H1 (cell line): ENCODE measurements at regions not wholly inside any gene's neighbourhood (a gene's known extent, or its start where the extent isn't known, plus 50 kb on each side); places are given as distances from the start of the nearest gene placed in this dataset.

Experiments used
- CTCF ChIA-PET: fragments of 300-600 bp; sonication (Branson Sonifier 250); formaldehyde crosslinking; loops from one replicate; lab custom pipeline; 2021; ENCODE audit not compliant: partially characterized antibody; lab: Charles Lee
- POLR2A ChIA-PET: fragments of 300-600 bp; sonication (Branson Sonifier 250); formaldehyde crosslinking; loops from one replicate; lab custom pipeline; 2021; ENCODE audit warnings: inconsistent platforms; ENCODE audit not compliant: partially characterized antibody; lab: Charles Lee
- DNase-seq, 2 experiments: peaks; one replicate each; pipeline versions ENCODE4 v3.0.0 to v3.0.0-alpha.2; 2010 to 2022; ENCODE audit warnings: low spot score in 2 of 2, low read depth in 1 of 2, mixed read lengths in 1 of 2
- FAIRE-seq: peaks from 2 replicates; lab custom pipeline; 2011; peaks lifted over from hg19 to GRCh38; lab: Jason Lieb, UNC
- H2AFZ ChIP-seq: 2 replicates; pipeline ENCODE4 v1.8.1; 2012; ENCODE audit warnings: low read length, inconsistent platforms
- H2AK5ac ChIP-seq: 2 replicates; pipeline ENCODE4 v1.6.1; 2013; ENCODE audit warnings: low read depth, low read length
- H2BK120ac ChIP-seq: replicated peaks from 2 replicates; pipeline ENCODE3; 2013; ENCODE audit warnings: low read depth, low read length, inconsistent platforms
- H2BK12ac ChIP-seq: 2 replicates; pipeline ENCODE4 v1.6.1; 2013; ENCODE audit warnings: low read depth, low read length
- H2BK15ac ChIP-seq: 2 replicates; pipeline ENCODE4 v1.6.1; 2013; ENCODE audit warnings: low read length
- H2BK20ac ChIP-seq: 2 replicates; pipeline ENCODE4 v1.6.1; 2013; ENCODE audit warnings: low read length
- H2BK5ac ChIP-seq: 2 replicates; pipeline ENCODE4 v1.6.1; 2013; ENCODE audit warnings: low read depth, low read length
- H3K14ac ChIP-seq: 2 replicates; pipeline ENCODE4 v1.6.1; 2013; ENCODE audit warnings: inconsistent platforms; ENCODE audit not compliant: insufficient read length
- H3K18ac ChIP-seq: 2 replicates; pipeline ENCODE4 v1.6.1; 2013; ENCODE audit warnings: low read length; ENCODE audit errors: extremely low read depth
- H3K23ac ChIP-seq: 2 replicates; pipeline ENCODE4 v1.6.1; 2013; ENCODE audit warnings: inconsistent platforms; ENCODE audit not compliant: insufficient read length
- H3K23me2 ChIP-seq: 2 replicates; pipeline ENCODE4 v1.6.1; 2013; ENCODE audit warnings: low read depth, low read length
- H3K27ac ChIP-seq: 2 replicates; pipeline ENCODE4 v1.6.1; 2011; ENCODE audit warnings: low read depth, low read length, inconsistent platforms
- H3K27me3 ChIP-seq, 4 experiments: replicated peaks in 1 of 4; 1 replicate in 1 of 4; 2 replicates in 3 of 4; pipeline versions ENCODE4 v1.6.1 to v1.8.1; 2011 to 2013; ENCODE audit warnings: low read length in 3 of 4, mild to moderate bottlenecking in 3 of 4, inconsistent platforms in 2 of 4, mixed read lengths in 2 of 4, moderate library complexity in 1 of 4; ENCODE audit not compliant: control insufficient read depth in 3 of 4, insufficient read depth in 3 of 4; ENCODE audit errors: extremely low read depth in 1 of 4
- H3K36me3 ChIP-seq, 4 experiments: 2 replicates each; pipeline versions ENCODE4 v1.6.1 to v1.8.1; 2011 to 2013; ENCODE audit warnings: mild to moderate bottlenecking in 4 of 4, low read length in 3 of 4, moderate library complexity in 2 of 4, control low read depth in 1 of 4, inconsistent platforms in 1 of 4; ENCODE audit not compliant: insufficient read depth in 4 of 4, control insufficient read depth in 2 of 4
- H3K4ac ChIP-seq: replicated peaks from 2 replicates; pipeline ENCODE3; 2013; ENCODE audit warnings: low read length, low read depth, mixed read lengths, inconsistent platforms; ENCODE audit not compliant: insufficient read length
- H3K4me1 ChIP-seq, 4 experiments: replicated peaks in 1 of 4; 1 replicate in 1 of 4; 2 replicates in 3 of 4; pipeline versions ENCODE4 v1.6.1 to v1.8.1; 2011 to 2013; ENCODE audit warnings: low read length in 3 of 4, inconsistent platforms in 2 of 4, mixed read lengths in 1 of 4; ENCODE audit not compliant: insufficient read depth in 4 of 4, control insufficient read depth in 3 of 4
- H3K4me2 ChIP-seq, 2 experiments: 2 replicates each; pipeline versions ENCODE4 v1.6.1 to v1.8.1; 2011 to 2013; ENCODE audit warnings: low read depth in 2 of 2, low read length in 2 of 2, control low read depth in 1 of 2, inconsistent platforms in 1 of 2, mild to moderate bottlenecking in 1 of 2; ENCODE audit not compliant: insufficient read depth in 1 of 2
- H3K4me3 ChIP-seq, 4 experiments: fragments of 200-600, 300-600 bp in 1 of 4; sonication (generic), shearing (Covaris generic), sonication (Bioruptor Twin) in 1 of 4; 2 replicates each; pipeline versions ENCODE4 v1.5.1 to v1.8.1; 2011 to 2016; ENCODE audit warnings: low read length in 4 of 4, low read depth in 3 of 4, control low read depth in 2 of 4, inconsistent platforms in 2 of 4, mild to moderate bottlenecking in 2 of 4, mixed read lengths in 1 of 4, moderate library complexity in 1 of 4; ENCODE audit not compliant: insufficient read depth in 2 of 4; ENCODE audit errors: extremely low read depth in 1 of 4
- H3K56ac ChIP-seq: replicated peaks from 2 replicates; pipeline ENCODE3; 2013; ENCODE audit warnings: low read depth, mild to moderate bottlenecking, mixed read lengths, low read length, inconsistent platforms; ENCODE audit not compliant: insufficient read length
- H3K79me1 ChIP-seq: 2 replicates; pipeline ENCODE4 v1.6.1; 2013; ENCODE audit warnings: low read depth, low read length, control low read depth
- H3K79me2 ChIP-seq, 2 experiments: 2 replicates each; pipeline versions ENCODE4 v1.6.1 to v1.8.1; 2012 to 2013; ENCODE audit warnings: low read length in 2 of 2, mild to moderate bottlenecking in 2 of 2, inconsistent platforms in 1 of 2; ENCODE audit not compliant: insufficient read depth in 2 of 2, control insufficient read depth in 1 of 2
- H3K9ac ChIP-seq, 4 experiments: replicated peaks in 1 of 4; 1 replicate in 1 of 4; 2 replicates in 3 of 4; pipeline versions ENCODE4 v1.6.1 to v1.8.1; 2011 to 2013; ENCODE audit warnings: low read depth in 3 of 4, low read length in 3 of 4, control low read depth in 2 of 4, mild to moderate bottlenecking in 2 of 4, moderate library complexity in 2 of 4, inconsistent platforms in 1 of 4; ENCODE audit errors: extremely low read depth in 1 of 4
- H3K9me3 ChIP-seq, 2 experiments: 2 replicates each; pipeline versions ENCODE4 v1.6.1 to v1.8.1; 2012 to 2013; ENCODE audit warnings: mild to moderate bottlenecking in 2 of 2, moderate library complexity in 2 of 2, control low read depth in 1 of 2, inconsistent platforms in 1 of 2, low read depth in 1 of 2, low read length in 1 of 2, mixed read lengths in 1 of 2; ENCODE audit not compliant: insufficient read depth in 2 of 2
- H4K20me1 ChIP-seq, 2 experiments: replicated peaks in 1 of 2; 2 replicates each; pipeline versions ENCODE3 to v1.8.1; 2011 to 2013; ENCODE audit warnings: inconsistent platforms in 2 of 2, low read length in 2 of 2, mild to moderate bottlenecking in 1 of 2; ENCODE audit not compliant: insufficient read depth in 2 of 2, control insufficient read depth in 1 of 2
- H4K5ac ChIP-seq: 2 replicates; pipeline ENCODE4 v1.6.1; 2013; ENCODE audit warnings: low read length, low read depth, mixed read lengths, inconsistent platforms; ENCODE audit not compliant: insufficient read length
- H4K8ac ChIP-seq: 2 replicates; pipeline ENCODE4 v1.8.0; 2013; ENCODE audit warnings: mild to moderate bottlenecking, moderate library complexity, low read length, inconsistent platforms; ENCODE audit not compliant: insufficient read depth; ENCODE audit errors: extremely low read depth
- H4K91ac ChIP-seq: replicated peaks from 2 replicates; pipeline ENCODE3; 2013; ENCODE audit warnings: low read length, mixed read lengths, inconsistent platforms; ENCODE audit not compliant: insufficient read length
- SP2 ChIP-seq: IDR thresholded peaks from 2 replicates; pipeline ENCODE4 v1.6.1; 2012; ENCODE audit warnings: mild to moderate bottlenecking, low read length, inconsistent platforms
- TF ChIP-seq, protein P1 (sequence below): fragments of 300-600 bp; sonication (generic); IDR thresholded peaks from 2 replicates; pipeline ENCODE4 v1.7.1; 2012; ENCODE audit warnings: low read length, moderate library complexity, mild to moderate bottlenecking, inconsistent platforms; ENCODE audit not compliant: insufficient replicate concordance

GRCh38 chr3:182478369-182478768 lies 314.9 kb upstream of the ATP11B start:
- Histone ChIP-seq H3K36me3 (no peaks in the 10 kb centered on the region), H3K4me1 (no peaks in the 10 kb centered on the region), H4K8ac (no peak overlapping the region), H2BK20ac (no peak overlapping the region), H2AFZ (no peak overlapping the region), H3K27ac (no peak overlapping the region), H3K14ac (no peak overlapping the region), H2BK12ac (no peak overlapping the region), H3K4me3 (no peak overlapping the region), H3K27me3 (no peaks in the 10 kb centered on the region), H3K9me3 (no peaks in the 10 kb centered on the region), H3K23ac (no peak overlapping the region), H2BK15ac (no peak overlapping the region), H4K20me1 (no peaks in the 10 kb centered on the region), H2BK120ac (no peak overlapping the region), H2BK5ac (no peak overlapping the region), H3K79me1 (no peaks in the 10 kb centered on the region), H3K23me2 (no peaks in the 10 kb centered on the region), H3K18ac (no peak overlapping the region), H3K4me2 (no peak overlapping the region), H3K56ac (no peak overlapping the region), H4K5ac (no peak overlapping the region), H3K9ac (no peak overlapping the region), H2AK5ac (no peak overlapping the region), H4K91ac (no peak overlapping the region), H3K79me2 (no peaks in the 10 kb centered on the region), H3K4ac (no peak overlapping the region)
- DNase-seq (no peak), FAIRE-seq (no peak)
- ChIA-PET POLR2A (no interaction called here), CTCF (interaction anchor here (0.9 to 1.7 kb wide), 2 partner anchors 12 to 13 kb away, joined by 4 to 7 read pairs; no protein-coding TSS in a partner anchor)
- TF ChIP-seq, protein P1, sequence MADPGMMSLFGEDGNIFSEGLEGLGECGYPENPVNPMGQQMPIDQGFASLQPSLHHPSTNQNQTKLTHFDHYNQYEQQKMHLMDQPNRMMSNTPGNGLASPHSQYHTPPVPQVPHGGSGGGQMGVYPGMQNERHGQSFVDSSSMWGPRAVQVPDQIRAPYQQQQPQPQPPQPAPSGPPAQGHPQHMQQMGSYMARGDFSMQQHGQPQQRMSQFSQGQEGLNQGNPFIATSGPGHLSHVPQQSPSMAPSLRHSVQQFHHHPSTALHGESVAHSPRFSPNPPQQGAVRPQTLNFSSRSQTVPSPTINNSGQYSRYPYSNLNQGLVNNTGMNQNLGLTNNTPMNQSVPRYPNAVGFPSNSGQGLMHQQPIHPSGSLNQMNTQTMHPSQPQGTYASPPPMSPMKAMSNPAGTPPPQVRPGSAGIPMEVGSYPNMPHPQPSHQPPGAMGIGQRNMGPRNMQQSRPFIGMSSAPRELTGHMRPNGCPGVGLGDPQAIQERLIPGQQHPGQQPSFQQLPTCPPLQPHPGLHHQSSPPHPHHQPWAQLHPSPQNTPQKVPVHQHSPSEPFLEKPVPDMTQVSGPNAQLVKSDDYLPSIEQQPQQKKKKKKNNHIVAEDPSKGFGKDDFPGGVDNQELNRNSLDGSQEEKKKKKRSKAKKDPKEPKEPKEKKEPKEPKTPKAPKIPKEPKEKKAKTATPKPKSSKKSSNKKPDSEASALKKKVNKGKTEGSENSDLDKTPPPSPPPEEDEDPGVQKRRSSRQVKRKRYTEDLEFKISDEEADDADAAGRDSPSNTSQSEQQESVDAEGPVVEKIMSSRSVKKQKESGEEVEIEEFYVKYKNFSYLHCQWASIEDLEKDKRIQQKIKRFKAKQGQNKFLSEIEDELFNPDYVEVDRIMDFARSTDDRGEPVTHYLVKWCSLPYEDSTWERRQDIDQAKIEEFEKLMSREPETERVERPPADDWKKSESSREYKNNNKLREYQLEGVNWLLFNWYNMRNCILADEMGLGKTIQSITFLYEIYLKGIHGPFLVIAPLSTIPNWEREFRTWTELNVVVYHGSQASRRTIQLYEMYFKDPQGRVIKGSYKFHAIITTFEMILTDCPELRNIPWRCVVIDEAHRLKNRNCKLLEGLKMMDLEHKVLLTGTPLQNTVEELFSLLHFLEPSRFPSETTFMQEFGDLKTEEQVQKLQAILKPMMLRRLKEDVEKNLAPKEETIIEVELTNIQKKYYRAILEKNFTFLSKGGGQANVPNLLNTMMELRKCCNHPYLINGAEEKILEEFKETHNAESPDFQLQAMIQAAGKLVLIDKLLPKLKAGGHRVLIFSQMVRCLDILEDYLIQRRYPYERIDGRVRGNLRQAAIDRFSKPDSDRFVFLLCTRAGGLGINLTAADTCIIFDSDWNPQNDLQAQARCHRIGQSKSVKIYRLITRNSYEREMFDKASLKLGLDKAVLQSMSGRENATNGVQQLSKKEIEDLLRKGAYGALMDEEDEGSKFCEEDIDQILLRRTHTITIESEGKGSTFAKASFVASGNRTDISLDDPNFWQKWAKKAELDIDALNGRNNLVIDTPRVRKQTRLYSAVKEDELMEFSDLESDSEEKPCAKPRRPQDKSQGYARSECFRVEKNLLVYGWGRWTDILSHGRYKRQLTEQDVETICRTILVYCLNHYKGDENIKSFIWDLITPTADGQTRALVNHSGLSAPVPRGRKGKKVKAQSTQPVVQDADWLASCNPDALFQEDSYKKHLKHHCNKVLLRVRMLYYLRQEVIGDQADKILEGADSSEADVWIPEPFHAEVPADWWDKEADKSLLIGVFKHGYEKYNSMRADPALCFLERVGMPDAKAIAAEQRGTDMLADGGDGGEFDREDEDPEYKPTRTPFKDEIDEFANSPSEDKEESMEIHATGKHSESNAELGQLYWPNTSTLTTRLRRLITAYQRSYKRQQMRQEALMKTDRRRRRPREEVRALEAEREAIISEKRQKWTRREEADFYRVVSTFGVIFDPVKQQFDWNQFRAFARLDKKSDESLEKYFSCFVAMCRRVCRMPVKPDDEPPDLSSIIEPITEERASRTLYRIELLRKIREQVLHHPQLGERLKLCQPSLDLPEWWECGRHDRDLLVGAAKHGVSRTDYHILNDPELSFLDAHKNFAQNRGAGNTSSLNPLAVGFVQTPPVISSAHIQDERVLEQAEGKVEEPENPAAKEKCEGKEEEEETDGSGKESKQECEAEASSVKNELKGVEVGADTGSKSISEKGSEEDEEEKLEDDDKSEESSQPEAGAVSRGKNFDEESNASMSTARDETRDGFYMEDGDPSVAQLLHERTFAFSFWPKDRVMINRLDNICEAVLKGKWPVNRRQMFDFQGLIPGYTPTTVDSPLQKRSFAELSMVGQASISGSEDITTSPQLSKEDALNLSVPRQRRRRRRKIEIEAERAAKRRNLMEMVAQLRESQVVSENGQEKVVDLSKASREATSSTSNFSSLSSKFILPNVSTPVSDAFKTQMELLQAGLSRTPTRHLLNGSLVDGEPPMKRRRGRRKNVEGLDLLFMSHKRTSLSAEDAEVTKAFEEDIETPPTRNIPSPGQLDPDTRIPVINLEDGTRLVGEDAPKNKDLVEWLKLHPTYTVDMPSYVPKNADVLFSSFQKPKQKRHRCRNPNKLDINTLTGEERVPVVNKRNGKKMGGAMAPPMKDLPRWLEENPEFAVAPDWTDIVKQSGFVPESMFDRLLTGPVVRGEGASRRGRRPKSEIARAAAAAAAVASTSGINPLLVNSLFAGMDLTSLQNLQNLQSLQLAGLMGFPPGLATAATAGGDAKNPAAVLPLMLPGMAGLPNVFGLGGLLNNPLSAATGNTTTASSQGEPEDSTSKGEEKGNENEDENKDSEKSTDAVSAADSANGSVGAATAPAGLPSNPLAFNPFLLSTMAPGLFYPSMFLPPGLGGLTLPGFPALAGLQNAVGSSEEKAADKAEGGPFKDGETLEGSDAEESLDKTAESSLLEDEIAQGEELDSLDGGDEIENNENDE, result no peak
- no peak for TF ChIP-seq SP2
